Stimulated activated naive CD8-positive, alpha-beta T cell treated with anti-CD3 and anti-CD28 coated beads, Interleukin-15, Interleukin-2, amounts not matched to agents 100 U/mL and 50 U/mL, for 24 hours (primary cell): ENCODE measurements at regions not wholly inside any gene's neighbourhood (a gene's known extent, or its start where the extent isn't known, plus 50 kb on each side); places are given as distances from the start of the nearest gene placed in this dataset.

Experiments used
- ATAC-seq: fragments of 150-1000 bp; cut with Tn5 transposase; one replicate; pipeline ENCODE4 v1.10.0; 2021
- DNase-seq: peaks from one replicate; pipeline ENCODE4 v3.0.0; 2021

- no peak for DNase-seq
- no peak for ATAC-seq
Observed at GRCh38 chr6:56005426-56005825, 130.0 kb upstream of the BMP5 start.

- no peak for DNase-seq
- ATAC-seq, result no peak
Observed at GRCh38 chr6:56004426-56004825, 129.0 kb upstream of the BMP5 start.

GRCh38 chr6:56003616-56004015, 128.2 kb upstream of the BMP5 start:
- ATAC-seq, result no peak

GRCh38 chr6:56002336-56002735, 126.9 kb upstream of the BMP5 start:
- ATAC-seq, result no peak
- no peak for DNase-seq

More at GRCh38 chr6:56003616-56004015, 128.2 kb upstream of the BMP5 start:
- DNase-seq, result no peak

- DNase-seq (no peak), ATAC-seq (no peak)
Observed at GRCh38 chr6:55998576-55998975, 123.2 kb upstream of the BMP5 start.

- ATAC-seq (no peak), DNase-seq (no peak)
Observed at GRCh38 chr6:55997223-55997874, 122.0 kb upstream of the BMP5 start.

GRCh38 chr6:55994531-55994930, 119.1 kb upstream of the BMP5 start:
- DNase-seq (no peak), ATAC-seq (no peak)

GRCh38 chr6:55993418-55993817, 118.0 kb upstream of the BMP5 start:
- no peak for DNase-seq

GRCh38 chr6:55992546-55992945, 117.2 kb upstream of the BMP5 start:
- DNase-seq (no peak), ATAC-seq (no peak)

More at GRCh38 chr6:55993418-55993817, 118.0 kb upstream of the BMP5 start:
- no peak for ATAC-seq

- ATAC-seq (no peak), DNase-seq (no peak)
Observed at GRCh38 chr6:55985309-55985708, 109.9 kb upstream of the BMP5 start.

- DNase-seq, result no peak
- no peak for ATAC-seq
Observed at GRCh38 chr6:55983861-55984260, 108.5 kb upstream of the BMP5 start.

GRCh38 chr6:55981660-55982059, 106.3 kb upstream of the BMP5 start:
- DNase-seq (no peak), ATAC-seq (no peak)

- ATAC-seq (no peak), DNase-seq (peak; percentile 4)
Observed at GRCh38 chr6:55980627-55981211, 105.3 kb upstream of the BMP5 start.

- DNase-seq, result no peak
- no peak for ATAC-seq
Observed at GRCh38 chr6:55979526-55979925, 104.1 kb upstream of the BMP5 start.

GRCh38 chr6:55977959-55978665, 102.7 kb upstream of the BMP5 start:
- no peak for ATAC-seq

GRCh38 chr6:55974688-55975087, 99.3 kb upstream of the BMP5 start:
- no peak for DNase-seq
- ATAC-seq, result no peak

More at GRCh38 chr6:55977959-55978665, 102.7 kb upstream of the BMP5 start:
- DNase-seq, result no peak

- no peak for ATAC-seq
- no peak for DNase-seq
Observed at GRCh38 chr6:55972091-55972490, 96.7 kb upstream of the BMP5 start.

GRCh38 chr6:55969526-55969925, 94.1 kb upstream of the BMP5 start:
- no peak for DNase-seq
- ATAC-seq, result no peak

- ATAC-seq, result no peak
- no peak for DNase-seq
Observed at GRCh38 chr6:55968926-55969325, 93.5 kb upstream of the BMP5 start.

- no peak for DNase-seq
- no peak for ATAC-seq
Observed at GRCh38 chr6:55964136-55964535, 88.7 kb upstream of the BMP5 start.

GRCh38 chr6:55963301-55963700, 87.9 kb upstream of the BMP5 start:
- no peak for ATAC-seq
- DNase-seq, result no peak

GRCh38 chr6:55960344-55960743, 85.0 kb upstream of the BMP5 start:
- ATAC-seq (no peak), DNase-seq (no peak)

GRCh38 chr6:55958790-55959189, 83.4 kb upstream of the BMP5 start:
- DNase-seq (no peak), ATAC-seq (no peak)
